WTC11 (cell line): ENCODE measurements at regions not wholly inside any gene's neighbourhood (a gene's known extent, or its start where the extent isn't known, plus 50 kb on each side); places are given as distances from the start of the nearest gene placed in this dataset.

Experiments used
- ATAC-seq: fragments of 200-7000 bp; cut with Tn5 transposase; 2 replicates; pipeline ENCODE4 v1.10.0; 2021; ENCODE audit warnings: mild to moderate bottlenecking, moderate library complexity
- CTCF ChIA-PET: fragments of 300-600 bp; sonication (Branson Sonifier 250); formaldehyde crosslinking; loops from one replicate; lab custom pipeline; 2021; ENCODE audit warnings: antibody characterized with exemption; lab: Charles Lee
- POLR2A ChIA-PET: fragments of 350-600 bp; sonication (Branson Sonifier 250); formaldehyde crosslinking; loops from one replicate; lab custom pipeline; 2021; ENCODE audit warnings: antibody characterized with exemption; lab: Charles Lee
- DNase-seq: peaks from one replicate; pipeline ENCODE4 v3.0.0; 2021; ENCODE audit warnings: low spot score
- H3K27ac Mint-ChIP-seq: 2 replicates; pipeline ENCODE4 v1.8.0; 2021; ENCODE audit warnings: mixed read lengths
- H3K27me3 Mint-ChIP-seq: 2 replicates; pipeline ENCODE4 v1.8.0; 2021; ENCODE audit warnings: low read depth, mild to moderate bottlenecking, moderate library complexity, mixed read lengths
- H3K36me3 Mint-ChIP-seq: 2 replicates; pipeline ENCODE4 v1.8.0; 2021; ENCODE audit warnings: mixed read lengths
- H3K4me1 Mint-ChIP-seq: 2 replicates; pipeline ENCODE4 v1.8.0; 2022; ENCODE audit warnings: mixed read lengths
- H3K4me3 Mint-ChIP-seq: 2 replicates; pipeline ENCODE4 v1.8.0; 2021; ENCODE audit warnings: mild to moderate bottlenecking, moderate library complexity, mixed read lengths
- H3K9me3 Mint-ChIP-seq: 2 replicates; pipeline ENCODE4 v1.8.0; 2021; ENCODE audit warnings: mixed read lengths
- CDX4 ChIP-seq: fragments of 250-450 bp; sonication (Bioruptor Pico); IDR thresholded peaks from 2 replicates; pipeline ENCODE4 v1.9.0; 2021; ENCODE audit warnings: moderate library complexity, mild to moderate bottlenecking, inconsistent platforms, borderline replicate concordance
- E2F4 ChIP-seq: sonication (generic); formaldehyde crosslinking; IDR thresholded peaks from 2 replicates; pipeline ENCODE4 v1.8.1; 2022; ENCODE audit warnings: low read depth, mild to moderate bottlenecking, moderate library complexity, missing genetic modification reagents, borderline replicate concordance
- E2F5 ChIP-seq: sonication (generic); formaldehyde crosslinking; IDR thresholded peaks from 2 replicates; pipeline ENCODE4 v1.8.1; 2022; ENCODE audit warnings: mild to moderate bottlenecking, moderate library complexity, missing genetic modification reagents
- ETV6 ChIP-seq: sonication (generic); formaldehyde crosslinking; IDR thresholded peaks from 2 replicates; pipeline ENCODE4 v1.8.1; 2022; ENCODE audit warnings: mild to moderate bottlenecking, missing genetic modification reagents
- GABPB1 ChIP-seq: sonication (generic); formaldehyde crosslinking; IDR thresholded peaks from 2 replicates; pipeline ENCODE4 v1.8.1; 2023; ENCODE audit warnings: mild to moderate bottlenecking, missing genetic modification reagents
- GTF2I ChIP-seq: fragments of 250-450 bp; sonication (Bioruptor Pico); conservative IDR thresholded peaks from 2 replicates; pipeline ENCODE4 v1.4.0; 2021; ENCODE audit warnings: mild to moderate bottlenecking
- MLX ChIP-seq: sonication (generic); formaldehyde crosslinking; IDR thresholded peaks from 2 replicates; pipeline ENCODE4 v1.8.1; 2023; ENCODE audit warnings: mild to moderate bottlenecking, missing genetic modification reagents, moderate library complexity
- USF2 ChIP-seq: sonication (generic); formaldehyde crosslinking; IDR thresholded peaks from 2 replicates; pipeline ENCODE4 v1.8.1; 2023; ENCODE audit warnings: mild to moderate bottlenecking, missing genetic modification reagents, moderate library complexity
- ZBTB43 ChIP-seq: sonication (generic); formaldehyde crosslinking; IDR thresholded peaks from 2 replicates; pipeline ENCODE4 v1.8.1; 2023; ENCODE audit warnings: mild to moderate bottlenecking, missing genetic modification reagents
- ZNF281 ChIP-seq: sonication (generic); formaldehyde crosslinking; IDR thresholded peaks from 2 replicates; pipeline ENCODE4 v1.8.0; 2023; ENCODE audit warnings: mild to moderate bottlenecking, missing genetic modification reagents
- ZNF532 ChIP-seq: fragments of 250-450 bp; sonication (Bioruptor Pico); IDR thresholded peaks from 2 replicates; pipeline ENCODE4 v1.9.0; 2021; ENCODE audit warnings: mild to moderate bottlenecking, borderline replicate concordance

- peaks cover 11% of the 10 kb centered on the region for H3K36me3 Mint-ChIP-seq
These were observed 610.0 kb upstream of the MBL2 start for GRCh38 chr10:53382543-53382942.

More at GRCh38 chr10:53382543-53382942, 610.0 kb upstream of the MBL2 start:
- Mint-ChIP-seq H3K4me3 (no peak overlapping the region), H3K9me3 (peaks cover 14% of the 10 kb centered on the region), H3K4me1 (peaks cover 4% of the 10 kb centered on the region), H3K27me3 (no peaks in the 10 kb centered on the region), H3K27ac (no peak overlapping the region)
- TF ChIP-seq ETV6 (CRISPR knock-in tag), result no peak
- no peak for TF ChIP-seq E2F5
- no peak for TF ChIP-seq E2F4 (CRISPR knock-in tag)
- TF ChIP-seq ZBTB43, result no peak
- TF ChIP-seq GABPB1, result no peak
- TF ChIP-seq ZNF281 (CRISPR knock-in tag), result no peak
- no peak for TF ChIP-seq GTF2I (CRISPR knock-in tag)
- TF ChIP-seq CDX4 (CRISPR knock-in tag), result no peak
- no peak for TF ChIP-seq MLX (CRISPR knock-in tag)
- TF ChIP-seq ZNF532 (CRISPR knock-in tag), result no peak
- no peak for TF ChIP-seq USF2 (CRISPR knock-in tag)
- POLR2A ChIA-PET, result no interaction called here
- ATAC-seq (no peak), DNase-seq (no peak)
- CTCF ChIA-PET, result no interaction called here
